Activated CD4-positive, alpha-beta T cell treated with anti-CD3 and anti-CD28 coated beads, Interleukin-10, Interleukin-2, amounts not matched to agents 100 ng/mL and 50 ng/mL, durations not matched to agents 16 hours and 8 hours (primary cell): ENCODE measurements at regions not wholly inside any gene's neighbourhood (a gene's known extent, or its start where the extent isn't known, plus 50 kb on each side); places are given as distances from the start of the nearest gene placed in this dataset.
"Not testable (repeated sequence)": the region's sequence is repeated elsewhere in the genome, so short reads cannot be mapped to it uniquely, and the experiment has no call there.

Source experiments
- DNase-seq: peaks from one replicate; pipeline ENCODE4 v3.0.0-alpha.2; 2020

GRCh38 chr2:225236769-225237323 lies 162.7 kb upstream of the NYAP2 start:
- DNase-seq: no peak

GRCh38 chr2:225233234-225233633 lies 166.3 kb upstream of the NYAP2 start:
- no peak for DNase-seq

DNA sequence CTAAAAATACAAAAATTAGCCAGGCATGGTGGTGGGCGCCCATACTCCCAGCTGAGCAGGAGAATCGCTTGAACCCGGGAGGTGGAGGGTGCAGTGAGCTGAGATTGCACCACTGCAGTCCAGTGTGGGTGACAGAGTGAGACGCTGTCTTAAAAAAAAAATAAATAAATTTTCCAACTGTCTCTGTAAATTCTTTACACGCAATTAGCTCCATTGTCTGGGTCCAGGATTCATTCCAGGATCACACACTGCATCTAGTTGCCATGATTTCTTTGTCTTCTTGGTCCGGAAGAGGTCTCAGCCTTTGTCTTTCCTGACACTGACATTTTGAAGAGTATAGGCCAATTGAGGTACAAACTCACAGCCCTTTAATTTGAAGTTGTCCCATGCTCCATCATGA lies 167.6 kb upstream of the NYAP2 start:
- DNase-seq: no peak

GRCh38 chr2:225229346-225229745 lies 170.2 kb upstream of the NYAP2 start:
- DNase-seq: not testable (repeated sequence)

DNA sequence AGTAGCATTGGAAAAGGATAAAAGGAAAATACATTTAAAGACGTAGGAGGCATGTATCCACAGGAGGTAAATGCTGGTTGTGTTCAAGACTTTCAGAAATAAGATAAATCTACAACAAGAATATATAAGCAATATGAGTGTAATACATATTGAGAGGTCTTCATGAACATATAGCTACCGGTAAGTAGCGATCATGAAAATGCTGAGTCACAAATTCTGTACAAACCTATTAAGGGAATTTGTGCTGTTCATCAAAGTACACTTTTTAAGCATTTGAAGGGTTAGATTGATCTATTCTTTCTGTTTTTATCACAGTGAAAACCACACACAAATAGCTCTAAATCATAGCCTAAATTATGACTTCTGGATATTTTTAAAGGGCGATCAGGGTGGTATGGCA lies 173.1 kb upstream of the NYAP2 start:
- DNase-seq: no peak

DNA sequence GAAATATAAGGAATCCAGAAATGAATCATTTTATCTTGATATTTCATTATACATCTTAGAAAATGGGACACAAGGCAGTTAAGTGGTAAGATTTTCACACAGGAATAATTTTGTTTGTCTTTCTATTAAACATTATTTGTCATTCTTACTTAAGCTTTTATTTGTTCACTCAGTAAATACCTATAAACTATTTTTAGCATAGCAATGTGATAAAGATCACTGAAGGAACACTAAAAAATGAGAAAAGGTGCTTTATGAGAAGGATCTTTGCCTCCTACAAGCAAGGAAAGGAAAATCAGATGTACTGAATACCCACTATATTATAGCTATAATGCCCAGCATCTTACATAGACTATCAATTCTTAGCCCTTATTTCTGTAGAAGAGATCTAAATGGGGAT lies 176.2 kb upstream of the NYAP2 start:
- no peak for DNase-seq

- DNase-seq: no peak
Observed at GRCh38 chr2:225207471-225207870, 165.2 kb upstream of the DOCK10 start.

- no peak for DNase-seq
Observed at GRCh38 chr2:225207043-225207442, 164.8 kb upstream of the DOCK10 start.

DNA sequence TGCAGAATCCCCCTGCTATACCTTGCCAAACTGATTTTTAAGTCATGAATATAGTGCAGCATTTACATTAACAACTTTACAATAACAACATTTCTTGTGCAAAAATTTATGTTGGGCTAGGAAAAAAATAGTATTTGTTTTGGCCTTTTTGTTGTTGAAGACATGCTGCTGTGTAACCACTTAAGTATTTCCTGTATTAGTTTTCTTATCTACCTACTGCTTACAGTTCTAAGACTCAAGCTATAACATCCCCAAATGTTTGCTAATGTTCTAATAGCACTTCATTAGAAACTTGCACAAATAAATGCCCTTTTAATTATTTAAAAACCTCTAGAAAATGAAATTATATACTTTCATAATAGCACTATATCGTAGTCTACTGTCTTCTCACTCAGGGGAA lies 154.3 kb upstream of the DOCK10 start:
- DNase-seq: no peak

DNA sequence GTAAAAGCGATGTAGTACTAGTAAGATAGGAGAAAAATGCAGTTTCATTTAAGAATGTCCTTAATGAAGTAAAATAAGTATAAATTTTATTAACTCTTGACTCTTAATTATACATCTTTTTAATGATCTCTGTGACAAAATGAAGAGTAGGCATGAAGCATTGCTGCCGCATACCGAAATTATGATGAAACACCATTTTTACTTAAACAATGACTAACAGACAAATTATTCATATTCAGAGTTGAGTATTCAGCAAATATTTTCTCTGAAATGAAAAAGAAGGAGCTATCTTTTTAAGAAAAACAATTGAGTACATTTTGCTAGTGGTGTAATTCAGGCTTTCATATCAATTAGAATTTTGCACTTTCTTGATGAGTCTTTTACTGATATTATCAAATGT lies 150.6 kb upstream of the DOCK10 start:
- DNase-seq: no peak

DNA sequence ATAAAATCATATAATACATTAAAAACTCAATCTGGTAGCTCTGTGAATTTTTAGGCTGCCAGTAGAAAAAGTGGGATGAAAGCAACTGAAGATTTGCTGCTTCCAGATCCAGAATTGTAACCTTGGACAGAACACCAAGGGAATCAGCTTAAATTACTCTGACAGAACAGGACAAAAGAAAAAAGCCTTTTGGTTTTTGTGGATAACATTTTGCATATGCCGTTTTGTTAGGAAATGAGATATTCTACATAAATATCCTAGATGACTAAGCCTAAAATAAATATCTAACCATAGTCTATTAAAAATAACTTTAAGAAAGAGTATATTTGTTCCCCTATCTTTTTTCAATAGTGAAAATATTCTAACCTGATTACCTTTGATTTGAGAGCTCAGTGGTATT lies 148.7 kb upstream of the DOCK10 start:
- no peak for DNase-seq

DNA sequence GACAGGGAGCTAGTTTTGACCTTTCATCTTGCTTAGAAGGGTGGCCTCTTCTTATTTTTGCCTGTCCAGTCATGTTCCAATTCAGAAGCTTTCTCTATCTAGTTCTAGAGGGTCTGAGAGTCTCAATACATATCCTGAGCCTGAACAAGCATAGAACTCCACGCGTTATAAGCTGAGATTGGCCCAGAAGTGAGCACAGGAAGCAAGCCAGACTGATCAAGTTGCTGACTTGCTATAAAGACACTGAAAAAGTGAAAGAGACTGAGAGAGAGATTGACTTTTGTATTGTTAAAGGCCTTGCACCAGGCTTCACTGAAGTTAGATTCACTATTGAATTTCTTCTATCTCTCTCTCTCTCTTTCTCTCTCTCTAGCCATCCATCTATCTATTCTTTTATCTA lies 142.7 kb upstream of the DOCK10 start:
- no peak for DNase-seq

GRCh38 chr2:225182126-225182525 lies 139.9 kb upstream of the DOCK10 start:
- no peak for DNase-seq

DNA sequence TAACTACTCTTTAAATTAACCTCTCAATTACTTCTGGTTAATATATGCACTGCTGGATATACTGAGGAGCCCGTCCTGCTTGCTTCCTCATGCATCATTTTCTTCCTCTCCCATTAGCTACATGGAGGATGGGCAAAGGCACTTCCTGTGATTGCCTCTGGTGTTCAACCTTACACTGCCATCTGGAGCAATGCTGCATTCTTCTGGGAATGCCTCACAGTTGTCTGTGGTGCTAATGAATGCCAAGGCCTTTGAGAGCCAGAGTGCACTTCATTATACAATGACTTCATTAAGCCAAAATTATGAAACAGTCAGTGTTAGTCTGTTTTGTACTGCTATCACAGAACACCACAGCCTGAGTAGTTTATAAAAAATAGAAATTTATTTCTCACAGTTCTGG lies 134.8 kb upstream of the DOCK10 start:
- DNase-seq: no peak

DNA sequence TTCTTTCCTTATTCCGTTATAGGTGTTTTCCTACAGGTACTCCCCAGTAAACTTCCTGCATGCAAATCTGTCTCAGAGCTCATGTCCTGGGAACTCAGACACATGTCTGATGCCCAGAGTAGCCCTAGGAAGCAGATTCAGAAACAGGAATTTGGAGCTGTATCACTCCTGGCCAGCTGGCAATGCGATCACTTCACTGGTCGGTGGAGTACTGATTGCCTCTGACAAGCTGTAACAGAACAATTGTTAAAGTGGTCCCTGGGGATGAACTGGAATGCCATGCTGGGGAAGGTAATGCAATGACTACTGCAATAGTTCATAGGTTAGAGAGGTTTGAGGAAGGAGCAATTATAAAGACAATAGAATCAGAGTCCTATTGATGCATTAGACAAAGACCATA lies 131.6 kb upstream of the DOCK10 start:
- no peak for DNase-seq

DNA sequence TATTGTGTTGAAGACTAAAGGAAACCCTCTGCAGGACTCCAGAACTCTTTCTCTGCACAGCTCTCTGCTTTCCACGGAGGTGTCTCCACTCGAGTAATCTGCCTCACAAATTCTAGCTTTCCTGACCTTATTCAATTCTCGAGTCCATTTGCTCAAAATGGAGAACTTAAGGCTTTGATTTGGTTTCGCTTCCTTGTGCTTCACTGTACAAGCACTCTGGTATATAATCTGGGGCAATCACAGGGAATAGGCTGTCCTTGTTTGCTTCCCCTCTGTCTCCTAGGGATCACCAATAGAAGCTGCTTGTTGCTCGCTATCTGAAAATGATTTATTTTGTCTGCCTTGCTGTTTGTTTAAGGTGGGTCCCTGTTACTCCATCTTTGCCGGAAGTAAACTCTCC lies 129.1 kb upstream of the DOCK10 start:
- no peak for DNase-seq

DNA sequence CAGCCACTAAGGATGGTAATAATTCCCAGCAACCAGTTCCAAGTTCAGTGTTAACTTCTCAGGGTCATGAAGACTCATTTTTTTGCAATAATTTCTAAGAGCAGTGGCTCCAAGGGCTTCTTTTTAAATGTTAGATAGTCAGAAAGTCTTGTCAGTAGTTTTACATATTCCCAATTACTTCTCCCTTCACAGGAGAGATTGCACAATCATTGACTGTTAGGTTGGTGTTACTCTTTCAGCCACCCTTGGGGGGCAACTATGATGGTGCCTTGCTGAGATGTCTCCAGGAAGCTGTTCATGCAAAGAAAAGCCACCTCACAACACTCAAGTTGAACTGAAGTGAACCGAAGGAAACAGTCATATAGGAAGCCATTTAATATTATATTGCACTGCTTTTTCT lies 127.9 kb upstream of the DOCK10 start:
- DNase-seq: no peak

GRCh38 chr2:225169396-225169795 lies 127.1 kb upstream of the DOCK10 start:
- no peak for DNase-seq

DNA sequence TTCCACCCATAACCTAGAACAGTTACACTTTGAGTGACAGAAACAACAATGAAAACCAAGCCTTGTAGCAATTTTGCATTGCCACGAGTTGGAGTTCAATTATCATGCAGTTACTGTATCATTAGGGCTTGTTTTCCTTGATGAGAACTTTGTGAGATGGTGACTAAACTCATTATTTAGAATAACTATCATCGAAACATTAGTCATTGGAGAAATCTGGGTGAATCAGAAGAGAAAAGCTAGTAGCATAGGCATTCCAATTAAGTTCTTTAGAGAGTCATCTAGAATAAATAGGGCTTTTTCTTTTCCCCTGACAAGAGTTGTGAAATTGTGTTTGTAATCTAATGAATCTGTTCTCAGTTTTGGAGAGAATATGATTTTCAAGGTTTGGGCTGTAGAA lies 122.8 kb upstream of the DOCK10 start:
- no peak for DNase-seq

GRCh38 chr2:225164401-225165050 lies 122.3 kb upstream of the DOCK10 start:
- DNase-seq: no peak

DNA sequence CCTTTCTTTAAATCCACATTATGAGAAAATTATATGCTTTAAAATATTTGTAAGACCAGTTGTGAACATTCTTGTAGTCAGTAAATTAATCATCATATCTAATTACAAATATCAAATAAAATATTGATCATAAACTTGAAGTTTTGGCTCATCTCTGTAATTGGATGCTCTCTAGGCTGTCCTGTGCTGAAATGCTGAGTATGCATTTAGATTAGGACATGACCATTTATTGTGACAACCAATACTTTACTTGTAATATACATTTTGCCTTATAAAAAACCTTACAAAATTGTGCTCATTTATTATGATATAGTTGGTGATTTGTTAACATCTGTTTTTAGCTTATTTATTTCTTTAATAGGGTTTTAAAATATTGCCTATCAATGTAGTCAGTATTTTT lies 116.1 kb upstream of the DOCK10 start:
- no peak for DNase-seq

GRCh38 chr2:225156853-225157451 lies 114.7 kb upstream of the DOCK10 start:
- no peak for DNase-seq

DNA sequence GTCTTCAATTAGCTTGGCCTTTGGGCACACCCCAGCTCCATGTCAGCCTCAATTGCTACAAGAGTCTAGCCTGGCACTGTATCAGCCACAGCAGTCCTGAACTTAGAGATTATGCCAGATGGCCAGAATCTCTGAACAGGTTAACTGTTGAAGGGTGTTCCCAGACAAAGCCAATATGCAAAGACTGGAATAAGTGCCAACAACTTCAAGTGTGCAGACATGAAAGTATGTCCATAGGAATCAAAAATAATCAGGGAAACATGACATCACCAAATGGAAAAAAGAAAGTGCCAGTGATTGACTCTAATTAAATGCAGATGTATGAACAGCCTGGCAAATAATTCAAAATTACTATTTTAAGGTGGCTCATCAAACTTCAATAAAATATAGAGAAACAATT lies 98.5 kb upstream of the DOCK10 start:
- no peak for DNase-seq

DNA sequence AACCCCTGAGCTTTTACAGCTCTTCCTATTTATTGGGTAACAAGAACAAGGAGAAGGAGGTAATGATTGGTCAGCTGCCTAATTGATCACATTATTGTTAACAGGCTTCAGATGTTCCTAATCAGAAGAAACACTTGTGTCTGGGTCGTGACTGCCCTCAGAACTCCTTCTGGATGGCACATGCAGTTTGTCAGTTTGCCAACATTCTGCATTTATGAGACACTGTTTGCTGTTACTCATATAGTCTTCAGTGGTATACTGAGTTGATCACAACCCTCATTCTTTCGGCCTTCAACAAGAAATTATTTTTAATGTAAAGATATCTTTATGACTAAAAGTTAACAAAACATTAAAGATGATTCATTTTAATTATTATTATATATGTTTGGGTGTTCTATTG lies 95.7 kb upstream of the DOCK10 start:
- DNase-seq: no peak

DNA sequence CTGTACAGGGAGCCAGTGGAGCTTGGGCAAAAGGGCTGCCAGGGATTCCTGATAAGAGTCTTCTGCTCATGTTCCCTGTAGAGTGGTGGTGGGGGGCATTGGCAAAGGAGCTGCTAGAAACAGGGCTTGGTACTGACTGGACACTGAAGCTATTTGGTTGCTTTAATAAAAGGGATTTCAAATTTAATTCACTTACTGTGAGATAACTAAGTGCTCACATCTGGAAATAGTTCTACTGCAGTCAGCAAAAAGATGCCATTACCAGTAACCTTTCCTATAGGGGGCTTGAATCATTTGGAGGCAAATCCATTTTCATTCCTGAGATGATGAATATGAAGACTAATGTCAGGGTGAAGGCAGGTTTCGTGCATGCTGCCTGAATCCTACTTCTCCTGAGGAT lies 94.3 kb upstream of the DOCK10 start:
- no peak for DNase-seq
